ENCODE measurements at regions not wholly inside any gene's neighbourhood (a gene's known extent, or its start where the extent isn't known, plus 50 kb on each side); places are given as distances from the start of the nearest gene placed in this dataset.

DNA sequence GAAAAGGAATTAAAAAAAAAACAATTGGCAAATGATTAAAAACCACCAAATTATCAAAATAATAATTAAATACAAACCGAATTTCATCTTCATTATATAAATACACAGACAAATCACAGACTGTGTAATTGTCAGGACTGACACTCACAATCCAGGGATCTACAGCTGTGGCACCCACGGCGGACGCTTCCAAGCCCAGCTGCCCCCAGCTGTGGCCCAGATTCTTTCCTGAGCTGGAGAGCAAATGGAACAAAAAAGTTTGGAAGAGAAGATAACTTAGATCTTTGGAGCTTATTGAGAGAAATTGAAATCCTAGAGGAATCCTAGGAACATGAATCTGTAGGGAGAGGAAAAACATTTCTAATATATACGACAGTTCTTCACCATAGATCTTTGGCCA, 316.1 kb downstream of the OTUD1 start:
- TF ChIP-seq, protein P1, sequence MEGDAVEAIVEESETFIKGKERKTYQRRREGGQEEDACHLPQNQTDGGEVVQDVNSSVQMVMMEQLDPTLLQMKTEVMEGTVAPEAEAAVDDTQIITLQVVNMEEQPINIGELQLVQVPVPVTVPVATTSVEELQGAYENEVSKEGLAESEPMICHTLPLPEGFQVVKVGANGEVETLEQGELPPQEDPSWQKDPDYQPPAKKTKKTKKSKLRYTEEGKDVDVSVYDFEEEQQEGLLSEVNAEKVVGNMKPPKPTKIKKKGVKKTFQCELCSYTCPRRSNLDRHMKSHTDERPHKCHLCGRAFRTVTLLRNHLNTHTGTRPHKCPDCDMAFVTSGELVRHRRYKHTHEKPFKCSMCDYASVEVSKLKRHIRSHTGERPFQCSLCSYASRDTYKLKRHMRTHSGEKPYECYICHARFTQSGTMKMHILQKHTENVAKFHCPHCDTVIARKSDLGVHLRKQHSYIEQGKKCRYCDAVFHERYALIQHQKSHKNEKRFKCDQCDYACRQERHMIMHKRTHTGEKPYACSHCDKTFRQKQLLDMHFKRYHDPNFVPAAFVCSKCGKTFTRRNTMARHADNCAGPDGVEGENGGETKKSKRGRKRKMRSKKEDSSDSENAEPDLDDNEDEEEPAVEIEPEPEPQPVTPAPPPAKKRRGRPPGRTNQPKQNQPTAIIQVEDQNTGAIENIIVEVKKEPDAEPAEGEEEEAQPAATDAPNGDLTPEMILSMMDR (IDR thresholded peaks at IDR 0.05), result no peak
- TF ChIP-seq POLR2AphosphoS5 (IDR thresholded peaks at IDR 0.05) (no peak), POLR2A (IDR thresholded peaks at IDR 0.05) (no peak)

All from prostate gland (tissue), 2 donors.